ENCODE measurements at regions not wholly inside any gene's neighbourhood (a gene's known extent, or its start where the extent isn't known, plus 50 kb on each side); places are given as distances from the start of the nearest gene placed in this dataset.

- no peaks in the 10 kb centered on the region for H3K36me3 ChIP-seq (ENCODE audit: control insufficient read depth, insufficient read depth, low read length)
- TF ChIP-seq, protein P1, sequence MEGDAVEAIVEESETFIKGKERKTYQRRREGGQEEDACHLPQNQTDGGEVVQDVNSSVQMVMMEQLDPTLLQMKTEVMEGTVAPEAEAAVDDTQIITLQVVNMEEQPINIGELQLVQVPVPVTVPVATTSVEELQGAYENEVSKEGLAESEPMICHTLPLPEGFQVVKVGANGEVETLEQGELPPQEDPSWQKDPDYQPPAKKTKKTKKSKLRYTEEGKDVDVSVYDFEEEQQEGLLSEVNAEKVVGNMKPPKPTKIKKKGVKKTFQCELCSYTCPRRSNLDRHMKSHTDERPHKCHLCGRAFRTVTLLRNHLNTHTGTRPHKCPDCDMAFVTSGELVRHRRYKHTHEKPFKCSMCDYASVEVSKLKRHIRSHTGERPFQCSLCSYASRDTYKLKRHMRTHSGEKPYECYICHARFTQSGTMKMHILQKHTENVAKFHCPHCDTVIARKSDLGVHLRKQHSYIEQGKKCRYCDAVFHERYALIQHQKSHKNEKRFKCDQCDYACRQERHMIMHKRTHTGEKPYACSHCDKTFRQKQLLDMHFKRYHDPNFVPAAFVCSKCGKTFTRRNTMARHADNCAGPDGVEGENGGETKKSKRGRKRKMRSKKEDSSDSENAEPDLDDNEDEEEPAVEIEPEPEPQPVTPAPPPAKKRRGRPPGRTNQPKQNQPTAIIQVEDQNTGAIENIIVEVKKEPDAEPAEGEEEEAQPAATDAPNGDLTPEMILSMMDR (IDR thresholded peaks at IDR 0.05; ENCODE audit: insufficient read depth, low read length, severe bottlenecking), result no peak
These were observed 75.1 kb upstream of the PGRMC2 start for GRCh38 chr4:128362760-128363159.

DNA sequence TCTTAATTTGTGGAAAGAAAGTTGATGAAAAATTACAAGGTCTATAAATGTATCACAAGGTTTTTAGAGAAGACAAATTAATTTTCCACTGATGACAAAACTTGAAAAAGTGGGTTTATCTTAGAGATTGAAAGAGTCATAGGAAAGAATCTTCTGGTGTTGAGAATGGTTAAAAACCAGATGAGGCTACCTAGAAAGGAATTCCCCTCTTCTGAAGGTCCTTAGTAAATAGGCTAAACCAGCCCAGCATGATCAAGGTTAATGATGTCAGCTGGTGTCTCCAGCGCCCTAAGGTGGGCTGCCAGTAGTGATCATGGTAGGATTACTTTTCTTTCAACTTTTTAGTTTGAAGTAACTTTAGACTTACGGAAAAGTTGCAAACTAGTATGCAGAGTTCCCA, 71.8 kb upstream of the PGRMC2 start:
- no peak for FAIRE-seq
- Histone ChIP-seq H3K4me3 (ENCODE audit: low read depth, low read length) (no peak overlapping the region), H3K27me3 (ENCODE audit: control insufficient read depth, insufficient read depth, low read length) (no peaks in the 10 kb centered on the region), H3K36me3 (ENCODE audit: control insufficient read depth, insufficient read depth, low read length) (no peaks in the 10 kb centered on the region)
- TF ChIP-seq, protein P1 (IDR thresholded peaks at IDR 0.05; ENCODE audit: insufficient read depth, low read length, severe bottlenecking), result no peak
- no peak for DNase-seq (ENCODE audit: low read depth)

More at GRCh38 chr4:128362760-128363159, 75.1 kb upstream of the PGRMC2 start:
- no peak overlapping the region for H3K4me3 ChIP-seq (ENCODE audit: low read depth, low read length)
- no peaks in the 10 kb centered on the region for H3K27me3 ChIP-seq (ENCODE audit: control insufficient read depth, insufficient read depth, low read length)
- DNase-seq (ENCODE audit: low read depth) (no peak), FAIRE-seq (no peak)

DNA sequence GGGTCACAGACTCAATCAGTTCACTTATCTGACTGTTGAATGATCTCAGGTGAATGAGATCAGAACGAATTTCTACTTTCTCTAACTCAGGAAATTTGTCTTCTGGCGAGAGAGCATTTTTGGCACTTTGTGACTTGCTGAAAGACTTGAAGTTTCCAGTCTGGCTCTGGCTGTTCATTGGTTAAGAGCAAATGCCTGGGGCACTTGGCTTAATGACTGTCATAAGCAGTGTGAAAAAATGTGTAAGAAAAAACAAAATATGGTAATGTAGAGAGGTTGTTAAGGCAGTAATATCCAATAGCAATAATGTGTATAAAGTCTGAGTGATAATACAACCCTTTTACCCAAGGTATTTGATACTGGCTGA, 71.3 kb upstream of the PGRMC2 start:
- Histone ChIP-seq H3K4me3 (ENCODE audit: low read depth, low read length) (no peak overlapping the region), H3K27me3 (ENCODE audit: control insufficient read depth, insufficient read depth, low read length) (no peaks in the 10 kb centered on the region), H3K36me3 (ENCODE audit: control insufficient read depth, insufficient read depth, low read length) (no peaks in the 10 kb centered on the region)
- FAIRE-seq, result no peak
- no peak for DNase-seq (ENCODE audit: low read depth)
- TF ChIP-seq, protein P1 (IDR thresholded peaks at IDR 0.05; ENCODE audit: insufficient read depth, low read length, severe bottlenecking), result no peak

- TF ChIP-seq, protein P1 (IDR thresholded peaks at IDR 0.05; ENCODE audit: insufficient read depth, low read length, severe bottlenecking), result no peak
- DNase-seq (ENCODE audit: low read depth) (peak; percentile 52), FAIRE-seq (peak; percentile 47)
These were observed 70.8 kb upstream of the PGRMC2 start for GRCh38 chr4:128358231-128358912.

DNA sequence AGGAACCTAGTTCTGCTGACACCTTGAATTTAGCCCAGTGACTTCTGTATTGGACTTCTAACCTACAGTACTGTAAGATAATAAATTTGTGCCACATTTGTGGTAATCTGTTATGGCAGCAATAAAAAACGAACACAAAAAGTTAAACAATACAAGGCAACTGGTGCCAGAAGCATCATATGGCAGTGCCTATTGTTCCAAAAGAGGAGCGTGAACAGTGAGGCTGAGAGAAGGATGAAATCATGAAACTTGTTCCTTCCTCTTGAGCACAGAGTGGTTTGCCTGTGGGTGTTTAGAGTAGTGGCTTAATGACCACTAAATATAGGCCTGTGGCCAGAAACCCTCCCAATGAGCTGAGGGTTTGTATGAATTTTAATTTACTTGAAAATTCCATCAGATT, 69.7 kb upstream of the PGRMC2 start:
- TF ChIP-seq, protein P1 (IDR thresholded peaks at IDR 0.05; ENCODE audit: insufficient read depth, low read length, severe bottlenecking), result no peak
- no peaks in the 10 kb centered on the region for H3K27me3 ChIP-seq (ENCODE audit: control insufficient read depth, insufficient read depth, low read length)
- H3K36me3 ChIP-seq (ENCODE audit: control insufficient read depth, insufficient read depth, low read length), result no peaks in the 10 kb centered on the region
- FAIRE-seq, result no peak
- no peak overlapping the region for H3K4me3 ChIP-seq (ENCODE audit: low read depth, low read length)
- DNase-seq (ENCODE audit: low read depth), result no peak

More at GRCh38 chr4:128358231-128358912, 70.8 kb upstream of the PGRMC2 start:
- H3K4me3 ChIP-seq (ENCODE audit: low read depth, low read length), result no peak overlapping the region
- no peaks in the 10 kb centered on the region for H3K36me3 ChIP-seq (ENCODE audit: control insufficient read depth, insufficient read depth, low read length)
- no peaks in the 10 kb centered on the region for H3K27me3 ChIP-seq (ENCODE audit: control insufficient read depth, insufficient read depth, low read length)

DNA sequence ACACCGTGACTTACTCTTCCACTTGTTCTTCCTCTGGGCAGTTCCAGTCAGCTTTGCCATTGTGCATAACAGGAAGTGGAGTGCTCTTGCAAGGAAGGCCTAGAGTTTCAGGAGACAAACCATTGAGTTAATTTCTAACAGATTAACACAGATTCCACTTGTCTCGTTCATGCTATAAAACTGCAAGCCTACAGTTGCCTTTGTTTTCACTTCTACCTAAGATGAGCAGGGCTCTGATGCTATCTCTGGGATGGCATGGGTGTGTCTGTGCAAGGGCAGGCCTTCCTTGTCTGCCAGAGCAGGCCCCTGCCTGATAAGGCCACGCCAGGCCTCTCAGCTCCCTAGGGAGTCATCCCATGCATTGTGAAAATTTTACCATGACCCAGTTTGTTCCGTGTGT, 67.7 kb upstream of the PGRMC2 start:
- Histone ChIP-seq H3K27me3 (ENCODE audit: control insufficient read depth, insufficient read depth, low read length) (no peaks in the 10 kb centered on the region), H3K36me3 (ENCODE audit: control insufficient read depth, insufficient read depth, low read length) (no peaks in the 10 kb centered on the region), H3K4me3 (ENCODE audit: low read depth, low read length) (no peak overlapping the region)
- DNase-seq (ENCODE audit: low read depth), result no peak
- TF ChIP-seq, protein P1 (IDR thresholded peaks at IDR 0.05; ENCODE audit: insufficient read depth, low read length, severe bottlenecking), result no peak
- no peak for FAIRE-seq

Measured in bronchial epithelial cell (primary cell).